ENCODE measurements at regions not wholly inside any gene's neighbourhood (a gene's known extent, or its start where the extent isn't known, plus 50 kb on each side); places are given as distances from the start of the nearest gene placed in this dataset.
"Not testable (repeated sequence)": the region's sequence is repeated elsewhere in the genome, so short reads cannot be mapped to it uniquely, and the experiment has no call there.

DNA sequence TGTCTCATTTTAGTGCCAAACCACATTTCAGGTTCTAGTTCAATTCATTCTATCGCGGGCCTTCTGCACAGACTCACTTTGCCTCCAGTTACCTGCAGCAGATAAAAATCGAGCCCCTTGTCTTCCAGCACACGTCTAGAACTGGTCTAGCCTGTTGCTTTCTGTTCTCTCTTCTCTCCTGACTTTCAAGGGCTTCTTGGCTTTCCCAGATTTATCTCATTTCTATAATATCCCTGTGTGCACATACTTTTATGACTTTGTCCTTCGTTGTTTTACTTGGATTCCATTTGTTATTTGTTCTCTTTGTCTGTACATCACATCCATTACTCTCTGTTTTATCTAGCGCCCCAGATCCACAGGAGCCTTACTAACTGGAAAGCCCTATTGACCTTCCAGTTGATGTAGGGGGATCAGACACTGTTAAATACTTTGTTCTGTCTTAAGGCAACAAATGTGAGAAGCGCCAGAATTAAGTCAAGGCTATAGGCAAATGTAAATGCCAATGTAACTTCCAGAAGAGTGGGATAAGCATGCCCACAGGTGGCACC is 284.5 kb upstream of the ADGRL4 start:
- DNase-seq (ENCODE audit: low spot score) = no peak

DNA sequence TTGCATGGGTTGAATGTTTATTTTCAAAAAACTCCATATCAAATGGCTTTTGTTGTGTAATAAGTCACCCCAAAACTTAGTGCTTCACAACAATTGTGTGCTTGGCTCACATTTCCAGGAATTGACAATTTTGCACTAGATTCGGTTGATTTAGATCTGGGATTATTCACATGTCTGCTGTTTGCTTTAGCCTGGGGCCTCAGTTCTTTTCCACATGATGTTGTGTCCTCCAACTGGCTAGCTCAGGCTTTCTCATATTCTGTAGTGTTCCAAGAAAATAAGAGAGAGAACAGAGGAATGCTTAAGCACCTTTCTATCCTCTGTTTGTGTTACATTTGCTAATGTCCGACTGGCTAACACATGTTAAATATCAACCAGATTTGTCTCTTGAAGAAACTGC is 281.5 kb upstream of the ADGRL4 start:
- DNase-seq (ENCODE audit: low spot score) = no peak

DNA sequence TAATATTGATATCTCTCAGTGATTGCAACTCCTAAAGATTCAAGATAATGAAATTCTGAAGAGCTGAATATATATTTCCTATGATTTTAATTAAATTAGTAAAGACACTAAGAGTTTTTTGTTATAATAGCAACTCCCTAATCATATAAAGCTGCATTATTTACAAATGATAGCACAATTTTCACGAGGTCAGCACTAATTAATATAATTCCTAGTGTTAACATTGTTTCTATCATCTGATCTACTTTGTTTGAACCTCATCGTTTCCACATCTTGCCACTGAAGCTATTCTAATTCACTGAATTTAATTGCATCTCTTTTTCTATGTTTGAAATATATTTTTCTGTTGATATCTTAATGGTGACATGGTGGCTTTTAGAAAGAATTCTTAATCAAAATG is 279.1 kb upstream of the ADGRL4 start:
- no peak for DNase-seq (ENCODE audit: low spot score)

DNA sequence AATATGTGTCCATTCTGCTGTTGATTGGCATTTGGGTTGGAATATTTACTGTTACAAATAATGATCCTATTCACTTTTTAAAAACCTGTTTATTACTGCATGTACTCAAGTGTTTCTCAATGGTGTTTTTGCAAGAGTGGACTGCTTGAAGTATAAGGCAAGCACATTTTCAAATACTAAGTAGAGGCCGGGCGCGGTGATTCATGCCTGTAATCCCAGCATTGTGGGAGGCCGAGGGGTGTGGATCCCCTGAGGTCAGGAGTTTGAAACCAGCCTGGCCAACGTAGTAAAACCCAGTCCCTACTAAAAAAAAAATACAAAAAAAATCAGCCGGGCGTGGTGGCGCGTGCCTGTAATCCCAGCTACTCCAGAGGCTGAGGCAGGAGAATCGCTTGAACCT is 276.9 kb upstream of the ADGRL4 start:
- no peak for DNase-seq (ENCODE audit: low spot score)

GRCh38 chr1:79281442-79281841 is 274.9 kb upstream of the ADGRL4 start:
- DNase-seq (ENCODE audit: low spot score) = no peak

- no peak for DNase-seq (ENCODE audit: low spot score)
These were observed 265.2 kb upstream of the ADGRL4 start for GRCh38 chr1:79271759-79272158.

DNA sequence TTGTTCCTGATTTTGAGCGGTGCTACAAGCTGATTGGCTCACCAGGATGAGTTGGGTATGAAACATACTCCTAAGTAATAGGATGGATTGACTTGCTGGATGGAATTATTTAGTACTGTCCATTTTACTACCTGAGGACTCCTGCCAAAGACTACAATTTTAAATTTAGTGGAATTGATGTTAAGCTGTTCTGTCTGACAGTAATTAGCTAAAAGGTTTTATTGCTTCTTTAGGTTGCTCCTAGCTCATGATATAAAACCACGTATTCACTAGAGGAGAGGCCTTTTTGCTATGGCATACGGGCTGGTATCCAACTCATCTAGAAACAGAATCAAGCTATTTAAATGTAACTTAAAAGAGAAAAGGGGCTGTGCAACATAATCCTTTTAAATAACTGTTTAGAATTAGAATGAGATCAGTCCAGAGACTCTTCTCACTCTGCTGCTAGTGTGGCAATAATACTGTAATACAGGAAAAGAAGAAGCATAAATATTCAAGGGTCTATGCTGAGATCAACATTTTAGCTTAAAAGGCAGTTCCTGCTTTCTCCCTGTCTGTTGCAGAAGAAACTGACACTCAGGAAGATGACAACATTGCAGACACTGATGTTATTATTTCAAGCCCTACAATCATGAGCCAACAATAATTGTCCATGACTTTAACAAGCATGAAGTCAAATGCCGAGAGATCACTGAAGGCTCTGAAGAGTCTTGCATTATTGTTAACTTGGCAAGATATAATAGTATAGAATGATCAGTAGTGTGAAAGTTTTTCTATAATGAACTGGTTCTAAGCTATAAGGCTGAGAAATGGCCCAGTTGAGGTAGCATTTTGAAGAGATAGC is 258.7 kb upstream of the ADGRL4 start:
- no peak for DNase-seq (ENCODE audit: low spot score)

DNA sequence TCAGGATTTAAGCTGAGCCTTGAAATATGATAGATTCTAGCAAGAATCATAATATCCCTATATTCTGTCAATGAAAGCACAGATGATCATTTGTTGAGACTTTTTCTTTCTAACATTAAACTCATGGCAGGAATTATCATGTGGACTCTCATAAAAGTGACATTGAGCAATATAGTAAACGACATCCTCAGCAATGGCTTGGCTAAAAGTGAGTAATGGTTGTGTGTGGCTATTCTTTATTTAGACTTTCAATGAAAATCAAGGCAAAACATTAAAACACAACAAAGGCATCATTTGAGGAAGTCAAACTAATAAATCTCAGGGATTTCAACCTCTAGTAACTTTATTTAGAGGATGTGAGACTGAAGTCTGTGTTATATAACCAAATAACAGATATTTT is 257.8 kb upstream of the ADGRL4 start:
- DNase-seq (ENCODE audit: low spot score) = no peak

- DNase-seq (ENCODE audit: low spot score) = no peak
These were observed 256.3 kb upstream of the ADGRL4 start for GRCh38 chr1:79262745-79263258.

- DNase-seq (ENCODE audit: low spot score) = no peak
These were observed 253.1 kb upstream of the ADGRL4 start for GRCh38 chr1:79259390-79260336.

- no peak for DNase-seq (ENCODE audit: low spot score)
These were observed 248.9 kb upstream of the ADGRL4 start for GRCh38 chr1:79255421-79255820.

GRCh38 chr1:79252598-79252997 is 246.1 kb upstream of the ADGRL4 start:
- DNase-seq (ENCODE audit: low spot score) = no peak

DNA sequence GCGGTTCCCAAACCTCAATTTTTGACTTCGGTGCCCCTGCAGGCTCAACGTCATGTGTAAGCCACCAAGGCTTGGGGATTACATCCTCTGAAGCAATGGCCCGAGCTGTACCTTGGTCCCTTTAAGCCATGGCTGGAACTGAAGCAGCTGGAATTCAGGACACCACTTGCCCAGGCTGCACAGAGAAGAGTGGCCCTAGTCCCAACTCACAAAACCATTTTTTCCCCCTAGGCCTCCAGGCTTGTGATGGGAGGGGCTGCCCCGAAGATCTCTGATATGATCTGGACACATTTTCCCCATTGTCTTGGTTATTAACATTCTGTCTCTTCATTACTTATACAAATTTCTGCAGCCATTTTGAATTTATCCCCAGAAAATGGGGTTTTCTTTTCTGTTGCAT is 233.3 kb upstream of the ADGRL4 start:
- DNase-seq (ENCODE audit: low spot score) = no peak

- DNase-seq (ENCODE audit: low spot score) = no peak
These were observed 228.9 kb upstream of the ADGRL4 start for GRCh38 chr1:79235301-79236002.

- no peak for DNase-seq (ENCODE audit: low spot score)
These were observed 226.3 kb upstream of the ADGRL4 start for GRCh38 chr1:79232818-79233217.

DNA sequence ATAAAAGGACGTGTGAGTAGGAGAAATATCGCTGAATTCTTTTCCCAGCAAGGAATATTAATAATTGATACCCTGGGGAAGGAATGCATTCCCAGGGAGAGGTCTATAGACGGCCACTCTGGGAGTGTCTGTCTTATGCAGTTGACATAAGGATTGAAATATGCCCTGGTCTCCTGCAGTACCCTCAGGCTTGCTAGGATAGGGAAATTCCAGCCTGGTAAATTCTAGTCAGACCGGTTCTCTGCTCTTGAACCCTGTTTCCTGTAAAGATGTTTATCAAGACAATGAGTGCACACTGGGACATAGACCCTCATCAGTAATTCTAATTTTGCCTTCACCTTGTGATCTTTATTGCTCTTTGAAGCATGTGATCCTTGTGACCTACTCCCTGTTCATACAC is 224.2 kb upstream of the ADGRL4 start:
- DNase-seq (ENCODE audit: low spot score) = not testable (repeated sequence)

DNA sequence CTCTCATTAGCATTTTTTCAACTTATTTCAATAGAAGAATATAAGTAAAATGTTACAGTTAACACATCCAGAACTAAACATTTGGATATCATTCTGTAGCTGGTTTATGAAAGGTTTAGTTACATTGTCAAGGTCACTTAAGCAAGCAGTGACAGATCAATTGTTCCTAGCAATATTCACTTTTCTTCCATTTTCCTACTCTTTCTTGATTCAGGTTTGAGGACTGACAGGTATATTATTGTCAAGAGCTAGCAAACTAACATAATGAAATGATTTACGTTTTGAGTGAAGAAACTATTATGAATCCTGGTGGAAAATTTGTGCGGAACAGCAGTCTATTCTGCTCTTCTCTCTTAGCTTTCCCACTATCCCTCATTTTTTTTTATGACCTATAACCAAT is 220.4 kb upstream of the ADGRL4 start:
- DNase-seq (ENCODE audit: low spot score) = no peak

DNA sequence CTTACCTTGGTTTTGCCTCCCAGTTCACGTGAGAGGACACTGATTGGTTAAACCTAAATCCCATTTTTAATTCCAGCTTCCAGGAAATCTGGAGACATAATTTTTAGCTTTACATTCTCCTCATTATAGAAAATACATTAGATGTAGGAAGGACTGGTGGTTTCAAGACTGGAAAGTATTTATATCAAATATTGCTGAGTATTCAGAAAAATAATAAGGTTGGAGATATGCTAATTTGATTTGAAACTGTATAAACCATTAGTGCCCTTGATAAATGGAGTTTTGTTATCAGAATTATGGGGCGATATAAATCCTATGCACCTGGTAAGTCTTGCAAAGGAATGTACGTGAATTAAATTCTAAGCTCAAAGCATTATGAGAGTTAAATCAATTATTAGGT is 218.0 kb upstream of the ADGRL4 start:
- no peak for DNase-seq (ENCODE audit: low spot score)

- DNase-seq (ENCODE audit: low spot score) = no peak
These were observed 214.0 kb upstream of the ADGRL4 start for GRCh38 chr1:79220509-79220908.

DNA sequence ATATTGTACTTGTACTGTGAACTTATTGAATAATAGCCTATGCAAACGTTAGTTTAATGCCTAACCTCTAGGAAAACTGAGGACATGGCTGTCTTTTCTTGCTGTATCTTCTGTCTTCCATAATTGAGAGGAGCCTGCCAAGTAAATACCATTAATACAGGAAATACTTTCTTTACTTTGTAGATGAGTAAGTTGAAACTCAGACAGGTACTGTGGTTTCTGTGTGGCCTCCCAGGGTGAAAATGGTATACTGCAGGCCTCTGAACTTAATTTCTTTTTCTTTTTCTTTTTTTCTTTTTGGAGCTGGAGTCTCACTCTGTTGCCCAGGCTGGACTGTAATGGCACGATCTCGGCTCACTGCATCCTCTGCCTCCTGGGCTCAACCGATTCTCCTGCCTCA is 208.8 kb upstream of the ADGRL4 start:
- DNase-seq (ENCODE audit: low spot score) = no peak

DNA sequence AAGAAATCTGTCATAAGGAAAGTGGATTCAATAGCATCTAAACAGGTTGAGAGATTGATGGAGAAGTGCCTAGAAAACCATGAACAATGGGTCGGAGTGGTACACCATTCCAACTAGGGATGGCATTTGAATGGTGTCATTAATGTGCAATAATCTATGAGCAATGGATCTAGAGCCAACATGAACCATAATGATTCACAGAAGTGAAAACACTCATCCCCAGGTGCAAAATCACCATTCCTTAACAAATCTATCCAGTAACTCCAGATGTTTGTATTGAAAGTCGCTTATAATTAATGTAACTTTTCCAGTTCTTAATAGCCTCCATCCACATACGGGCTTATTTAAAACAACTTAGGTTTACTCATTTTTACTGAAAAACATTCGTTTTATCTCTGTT is 201.3 kb upstream of the ADGRL4 start:
- no peak for DNase-seq (ENCODE audit: low spot score)

GRCh38 chr1:79207331-79207730 is 200.8 kb upstream of the ADGRL4 start:
- DNase-seq (ENCODE audit: low spot score) = no peak

Data from activated CD4-positive, alpha-beta T cell treated with anti-CD3 and anti-CD28 coated beads, Interleukin-2, Interleukin-4, amounts not matched to agents 100 ng/mL and 50 ng/mL, durations not matched to agents 16 hours and 8 hours (primary cell).